Trophoblast cell (in vitro differentiated cells and primary cell): ENCODE measurements at regions not wholly inside any gene's neighbourhood (a gene's known extent, or its start where the extent isn't known, plus 50 kb on each side); places are given as distances from the start of the nearest gene placed in this dataset.

Source experiments
- DNase-seq, 2 donors: peaks; one replicate each; pipeline ENCODE4 v3.0.0-alpha.2; 2016
- H2AFZ ChIP-seq: 2 replicates; pipeline ENCODE4 v1.6.1; 2013; ENCODE audit warnings: low read length, moderate library complexity, mild to moderate bottlenecking; ENCODE audit not compliant: insufficient read depth, poor library complexity
- H2AK5ac ChIP-seq: 2 replicates; pipeline ENCODE4 v1.6.1; 2013; ENCODE audit warnings: mild to moderate bottlenecking, low read length
- H2BK120ac ChIP-seq: 2 replicates; pipeline ENCODE4 v1.6.1; 2013; ENCODE audit warnings: low read length, mild to moderate bottlenecking, moderate library complexity; ENCODE audit not compliant: insufficient read depth, poor library complexity
- H2BK12ac ChIP-seq: 2 replicates; pipeline ENCODE4 v1.6.1; 2013; ENCODE audit warnings: mild to moderate bottlenecking, low read length, moderate library complexity
- H2BK5ac ChIP-seq: 2 replicates; pipeline ENCODE4 v1.6.1; 2013; ENCODE audit warnings: low read length, low read depth, moderate library complexity, mild to moderate bottlenecking; ENCODE audit not compliant: poor library complexity
- H3K14ac ChIP-seq: 2 replicates; pipeline ENCODE4 v1.6.1; 2013; ENCODE audit warnings: mild to moderate bottlenecking, low read length
- H3K18ac ChIP-seq: 2 replicates; pipeline ENCODE4 v1.6.1; 2013; ENCODE audit warnings: mild to moderate bottlenecking, low read length
- H3K23ac ChIP-seq: 2 replicates; pipeline ENCODE4 v1.6.1; 2013; ENCODE audit warnings: low read length
- H3K27ac ChIP-seq: 2 replicates; pipeline ENCODE4 v1.5.1; 2013; ENCODE audit warnings: low read depth, mild to moderate bottlenecking, inconsistent platforms, low read length, moderate library complexity
- H3K27me3 ChIP-seq: 2 replicates; pipeline ENCODE4 v1.6.1; 2013; ENCODE audit warnings: inconsistent platforms, mild to moderate bottlenecking, low read length, moderate library complexity; ENCODE audit not compliant: insufficient read depth
- H3K36me3 ChIP-seq, 2 experiments: 1 replicate in 1 of 2; 2 replicates in 1 of 2; pipeline ENCODE4 v1.6.1; 2013; ENCODE audit warnings: low read length in 2 of 2, mild to moderate bottlenecking in 2 of 2, moderate library complexity in 1 of 2; ENCODE audit not compliant: insufficient read depth in 2 of 2, control insufficient read depth in 1 of 2
- H3K4ac ChIP-seq: 2 replicates; pipeline ENCODE4 v1.6.1; 2013; ENCODE audit warnings: low read depth, mild to moderate bottlenecking, low read length, moderate library complexity
- H3K4me1 ChIP-seq, 2 experiments: 1 replicate in 1 of 2; 2 replicates in 1 of 2; pipeline ENCODE4 v1.6.1; 2013; ENCODE audit warnings: low read length in 2 of 2, mild to moderate bottlenecking in 2 of 2, moderate library complexity in 1 of 2; ENCODE audit not compliant: insufficient read depth in 2 of 2, control insufficient read depth in 1 of 2
- H3K4me2 ChIP-seq: 2 replicates; pipeline ENCODE4 v1.6.1; 2013; ENCODE audit warnings: inconsistent platforms, mild to moderate bottlenecking, low read length, moderate library complexity
- H3K4me3 ChIP-seq: 2 replicates; pipeline ENCODE4 v1.5.1; 2013; ENCODE audit warnings: mild to moderate bottlenecking, low read depth, low read length, inconsistent platforms
- H3K79me1 ChIP-seq: one replicate; pipeline ENCODE4 v1.6.1; 2013; ENCODE audit warnings: low read length
- H3K79me2 ChIP-seq: 2 replicates; pipeline ENCODE4 v1.6.1; 2013; ENCODE audit warnings: low read length, mild to moderate bottlenecking; ENCODE audit not compliant: control insufficient read depth, insufficient read depth, poor library complexity
- H3K9ac ChIP-seq: 2 replicates; pipeline ENCODE4 v1.6.1; 2013; ENCODE audit warnings: mild to moderate bottlenecking, low read length
- H3K9me3 ChIP-seq: 2 replicates; pipeline ENCODE4 v1.6.1; 2013; ENCODE audit warnings: low read depth, mild to moderate bottlenecking, control low read depth, inconsistent platforms, low read length; ENCODE audit not compliant: insufficient read depth
- H4K12ac ChIP-seq: 2 replicates; pipeline ENCODE4 v1.6.1; 2013; ENCODE audit warnings: low read depth, mild to moderate bottlenecking, low read length, moderate library complexity
- H4K8ac ChIP-seq: 2 replicates; pipeline ENCODE4 v1.6.1; 2013; ENCODE audit warnings: low read depth, mild to moderate bottlenecking, low read length, moderate library complexity
- H4K91ac ChIP-seq: one replicate; pipeline ENCODE4 v1.6.1; 2013; ENCODE audit warnings: low read depth, mild to moderate bottlenecking, low read length, moderate library complexity
- WGBS: extraction: QIAGEN DNeasy Blood & Tissue Kit; methylation state at CpG from one replicate; pipeline ENCODE4 v1.1.7; 2013; ENCODE audit warnings: missing lambda C conversion rate; ENCODE audit not compliant: insufficient read length, insufficient coverage; ENCODE audit errors: extremely low coverage; 5-methylcytosine and 5-hydroxymethylcytosine counted together

- no peak overlapping the region for H2BK5ac ChIP-seq
- no peak overlapping the region for H4K91ac ChIP-seq
- H3K4me1 ChIP-seq: no peaks in the 10 kb centered on the region
- no CpG with 5 or more reads among the region's 1 CpG for WGBS
- H3K4me2 ChIP-seq: no peak overlapping the region
- no peak overlapping the region for H3K4me3 ChIP-seq
- no peaks in the 10 kb centered on the region for H3K79me1 ChIP-seq
- H3K14ac ChIP-seq: no peak overlapping the region
- no peak overlapping the region for H4K12ac ChIP-seq
- H3K18ac ChIP-seq: no peak overlapping the region
- no peak overlapping the region for H3K9ac ChIP-seq
- no peak overlapping the region for H3K4ac ChIP-seq
- H2BK120ac ChIP-seq: no peak overlapping the region
- H2AK5ac ChIP-seq: no peak overlapping the region
- no peak for DNase-seq
- no peak overlapping the region for H2AFZ ChIP-seq
- no peaks in the 10 kb centered on the region for H3K9me3 ChIP-seq
- H3K23ac ChIP-seq: no peak overlapping the region
- H4K8ac ChIP-seq: no peak overlapping the region
- no peak overlapping the region for H3K27ac ChIP-seq
- no peaks in the 10 kb centered on the region for H3K27me3 ChIP-seq
- H3K36me3 ChIP-seq: no peaks in the 10 kb centered on the region
- H2BK12ac ChIP-seq: no peak overlapping the region
- H3K79me2 ChIP-seq: no peaks in the 10 kb centered on the region
Measured at GRCh38 chr18:68054669-68055068, 538.1 kb upstream of the DSEL start.

- no CpG with 5 or more reads among the region's 2 CpGs for WGBS
Measured at GRCh38 chr18:68053290-68053689, 536.8 kb upstream of the DSEL start.

GRCh38 chr18:68041327-68041726 lies 524.8 kb upstream of the DSEL start:
- H3K36me3 ChIP-seq: no peaks in the 10 kb centered on the region
- H3K27ac ChIP-seq: no peak overlapping the region
- H3K4me1 ChIP-seq: no peaks in the 10 kb centered on the region
- WGBS: no CpG with 5 or more reads among the region's 4 CpGs
- H3K23ac ChIP-seq: no peak overlapping the region
- H3K4me2 ChIP-seq: no peak overlapping the region
- no peaks in the 10 kb centered on the region for H3K79me1 ChIP-seq
- no peak overlapping the region for H4K8ac ChIP-seq
- no peak overlapping the region for H3K4ac ChIP-seq
- H2BK12ac ChIP-seq: no peak overlapping the region
- no peaks in the 10 kb centered on the region for H3K79me2 ChIP-seq
- H3K9ac ChIP-seq: no peak overlapping the region
- no peak overlapping the region for H3K4me3 ChIP-seq
- no peaks in the 10 kb centered on the region for H3K27me3 ChIP-seq
- no peak overlapping the region for H2AK5ac ChIP-seq
- H3K14ac ChIP-seq: no peak overlapping the region
- H4K12ac ChIP-seq: no peak overlapping the region
- H4K91ac ChIP-seq: no peak overlapping the region
- no peak overlapping the region for H2BK5ac ChIP-seq
- H3K18ac ChIP-seq: no peak overlapping the region
- DNase-seq: no peak
- H3K9me3 ChIP-seq: no peaks in the 10 kb centered on the region
- H2BK120ac ChIP-seq: no peak overlapping the region
- no peak overlapping the region for H2AFZ ChIP-seq

More at GRCh38 chr18:68053290-68053689, 536.8 kb upstream of the DSEL start:
- Histone ChIP-seq H3K27me3 (no peaks in the 10 kb centered on the region), H3K14ac (no peak overlapping the region), H4K12ac (no peak overlapping the region), H3K4me1 (no peaks in the 10 kb centered on the region), H2BK5ac (no peak overlapping the region), H3K4me2 (no peak overlapping the region), H2BK120ac (no peak overlapping the region), H4K8ac (no peak overlapping the region), H3K4me3 (no peak overlapping the region), H3K79me1 (no peaks in the 10 kb centered on the region), H3K4ac (no peak overlapping the region), H3K36me3 (no peaks in the 10 kb centered on the region), H3K27ac (no peak overlapping the region), H3K18ac (no peak overlapping the region), H2AK5ac (no peak overlapping the region), H2BK12ac (no peak overlapping the region), H4K91ac (no peak overlapping the region), H3K9me3 (no peaks in the 10 kb centered on the region), H3K79me2 (no peaks in the 10 kb centered on the region), H2AFZ (no peak overlapping the region), H3K9ac (no peak overlapping the region), H3K23ac (no peak overlapping the region)
- DNase-seq: no peak

GRCh38 chr18:68040198-68040597 lies 523.7 kb upstream of the DSEL start:
- H3K36me3 ChIP-seq: no peaks in the 10 kb centered on the region
- no peak overlapping the region for H4K8ac ChIP-seq
- H3K9ac ChIP-seq: no peak overlapping the region
- H3K4me1 ChIP-seq: no peaks in the 10 kb centered on the region
- no peak overlapping the region for H2BK5ac ChIP-seq
- no peaks in the 10 kb centered on the region for H3K9me3 ChIP-seq
- no peak overlapping the region for H3K4ac ChIP-seq
- no peak overlapping the region for H4K12ac ChIP-seq
- H2BK12ac ChIP-seq: no peak overlapping the region
- no peak overlapping the region for H3K27ac ChIP-seq
- H3K4me2 ChIP-seq: no peak overlapping the region
- no peak overlapping the region for H2BK120ac ChIP-seq
- H3K23ac ChIP-seq: no peak overlapping the region
- H3K27me3 ChIP-seq: no peaks in the 10 kb centered on the region
- no peak for DNase-seq
- no CpG with 5 or more reads among the region's 3 CpGs for WGBS
- H3K18ac ChIP-seq: no peak overlapping the region
- H2AK5ac ChIP-seq: no peak overlapping the region
- H3K79me2 ChIP-seq: no peaks in the 10 kb centered on the region
- no peak overlapping the region for H3K4me3 ChIP-seq
- no peak overlapping the region for H3K14ac ChIP-seq
- H4K91ac ChIP-seq: no peak overlapping the region
- H2AFZ ChIP-seq: no peak overlapping the region
- H3K79me1 ChIP-seq: no peaks in the 10 kb centered on the region
